IMR-90 (cell line): ENCODE measurements at regions not wholly inside any gene's neighbourhood (a gene's known extent, or its start where the extent isn't known, plus 50 kb on each side); places are given as distances from the start of the nearest gene placed in this dataset.

Source experiments
- ATAC-seq: fragments of 200-7000 bp; cut with Tn5 transposase; 2 replicates; pipeline ENCODE4 v1.9.1; 2020; ENCODE audit warnings: low read depth, mild to moderate bottlenecking, moderate library complexity
- BruUV-seq: library from RNA; stranded (reverse); fragments of 400-500 nt; replicated peaks from 2 replicates; lab custom pipeline; 2021; lab: Mats Ljungman, UMichigan
- CTCF ChIA-PET: fragments of 300-600 bp; formaldehyde crosslinking; extraction: SDS; loops from one replicate; lab custom pipeline; 2021; ENCODE audit warnings: antibody characterized with exemption; lab: Yijun Ruan, JAX
- POLR2A ChIA-PET: fragments of 300-600 bp; sonication (Branson Sonifier 250); formaldehyde crosslinking; loops from one replicate; lab custom pipeline; 2022; ENCODE audit warnings: antibody characterized with exemption; ENCODE audit not compliant: unreplicated experiment; lab: Charles Lee
- DNase-seq: peaks from one replicate; pipeline ENCODE4 v3.0.0; 2013
- H2AFZ ChIP-seq: replicated peaks from 2 replicates; pipeline ENCODE3; 2013; ENCODE audit warnings: low read length, mild to moderate bottlenecking; ENCODE audit not compliant: poor library complexity
- H2AK5ac ChIP-seq: 2 replicates; pipeline ENCODE4 v1.6.1; 2013; ENCODE audit warnings: low read depth, low read length, inconsistent platforms
- H2AK9ac ChIP-seq: replicated peaks from 2 replicates; pipeline ENCODE3; 2013; ENCODE audit warnings: mild to moderate bottlenecking, low read depth, low read length, moderate library complexity; ENCODE audit not compliant: poor library complexity
- H2BK120ac ChIP-seq: 2 replicates; pipeline ENCODE4 v1.6.1; 2013; ENCODE audit warnings: low read depth, low read length, inconsistent platforms
- H2BK15ac ChIP-seq: 3 replicates; pipeline ENCODE4 v1.6.1; 2013; ENCODE audit warnings: low read depth, low read length, inconsistent platforms
- H2BK20ac ChIP-seq: 2 replicates; pipeline ENCODE4 v1.6.1; 2013; ENCODE audit warnings: low read depth, mild to moderate bottlenecking, inconsistent platforms, low read length, moderate library complexity
- H2BK5ac ChIP-seq: 2 replicates; pipeline ENCODE4 v1.6.1; 2013; ENCODE audit warnings: mild to moderate bottlenecking, low read depth, low read length, inconsistent platforms; ENCODE audit not compliant: poor library complexity, severe bottlenecking
- H3K14ac ChIP-seq: replicated peaks from 2 replicates; pipeline ENCODE4 v1.6.1; 2013; ENCODE audit warnings: low read depth, low read length, inconsistent platforms
- H3K18ac ChIP-seq: 2 replicates; pipeline ENCODE4 v1.6.1; 2013; ENCODE audit warnings: low read depth, low read length, control low read depth
- H3K23ac ChIP-seq: 2 replicates; pipeline ENCODE4 v1.6.1; 2013; ENCODE audit warnings: low read depth, low read length, inconsistent platforms
- H3K27ac ChIP-seq: 2 replicates; pipeline ENCODE4 v1.5.1; 2013; ENCODE audit warnings: mild to moderate bottlenecking, control low read depth, low read length; ENCODE audit not compliant: insufficient read depth
- H3K27me3 ChIP-seq: 2 replicates; pipeline ENCODE4 v1.6.1; 2013; ENCODE audit warnings: low read length; ENCODE audit not compliant: control insufficient read depth, insufficient read depth
- H3K36me3 ChIP-seq: 2 replicates; pipeline ENCODE4 v1.6.1; 2013; ENCODE audit warnings: low read length, mixed read lengths; ENCODE audit not compliant: control insufficient read depth, insufficient read depth
- H3K4ac ChIP-seq: 2 replicates; pipeline ENCODE4 v1.6.1; 2013; ENCODE audit warnings: low read depth, low read length, inconsistent platforms
- H3K4me1 ChIP-seq: 2 replicates; pipeline ENCODE4 v1.6.1; 2013; ENCODE audit warnings: low read length, mixed read lengths; ENCODE audit not compliant: control insufficient read depth, insufficient read depth
- H3K4me2 ChIP-seq: 2 replicates; pipeline ENCODE4 v1.6.1; 2013; ENCODE audit warnings: low read depth, mild to moderate bottlenecking, control low read depth, low read length, moderate library complexity
- H3K4me3 ChIP-seq: 2 replicates; pipeline ENCODE4 v1.5.1; 2013; ENCODE audit warnings: low read depth, mild to moderate bottlenecking, control low read depth, low read length, moderate library complexity; ENCODE audit not compliant: insufficient read depth
- H3K56ac ChIP-seq: 2 replicates; pipeline ENCODE4 v1.6.1; 2013; ENCODE audit warnings: low read length, inconsistent platforms; ENCODE audit not compliant: insufficient read depth; ENCODE audit errors: extremely low read depth
- H3K79me1 ChIP-seq, 2 experiments: 2 replicates each; pipeline ENCODE4 v1.6.1; 2013; ENCODE audit warnings: low read length in 2 of 2, inconsistent platforms in 1 of 2, low read depth in 1 of 2
- H3K9ac ChIP-seq: 2 replicates; pipeline ENCODE4 v1.6.1; 2013; ENCODE audit warnings: low read depth, low read length, control low read depth
- H3K9me1 ChIP-seq: 2 replicates; pipeline ENCODE4 v1.6.1; 2013; ENCODE audit warnings: low read length, inconsistent platforms; ENCODE audit not compliant: insufficient read depth
- H3K9me3 ChIP-seq: 2 replicates; pipeline ENCODE4 v1.6.1; 2013; ENCODE audit warnings: low read length; ENCODE audit not compliant: control insufficient read depth, insufficient read depth
- H4K20me1 ChIP-seq: 2 replicates; pipeline ENCODE4 v1.6.1; 2013; ENCODE audit warnings: low read length, inconsistent platforms; ENCODE audit not compliant: insufficient read depth
- H4K5ac ChIP-seq: 2 replicates; pipeline ENCODE4 v1.6.1; 2013; ENCODE audit warnings: mild to moderate bottlenecking, low read depth, low read length, control low read depth
- H4K8ac ChIP-seq, 2 experiments: 2 replicates each; pipeline ENCODE4 v1.6.1; 2013; ENCODE audit warnings: low read depth in 2 of 2, low read length in 2 of 2, control low read depth in 1 of 2, inconsistent platforms in 1 of 2
- H4K91ac ChIP-seq: 2 replicates; pipeline ENCODE4 v1.6.1; 2013; ENCODE audit warnings: low read depth, low read length, inconsistent platforms; ENCODE audit not compliant: insufficient read depth
- BHLHE40 ChIP-seq: fragments of 150-350 bp; IDR thresholded peaks from 2 replicates; pipeline ENCODE4 v1.6.1; 2016; ENCODE audit warnings: mild to moderate bottlenecking, low read depth, low read length
- CHD1 ChIP-seq: IDR thresholded peaks from 2 replicates; pipeline ENCODE4 v1.6.1; 2012; ENCODE audit warnings: low read depth, low read length, improper control_type of control experiment
- ELK1 ChIP-seq: fragments of 150-350 bp; IDR thresholded peaks from 2 replicates; pipeline ENCODE4 v1.6.1; 2016; ENCODE audit warnings: low read depth, mild to moderate bottlenecking, low read length, moderate library complexity, borderline replicate concordance
- FOS ChIP-seq: fragments of 150-350 bp; IDR thresholded peaks from 2 replicates; pipeline ENCODE4 v1.6.1; 2016; ENCODE audit warnings: low read depth, low read length
- MAFK ChIP-seq: IDR thresholded peaks from 2 replicates; pipeline ENCODE4 v1.6.1; 2012; ENCODE audit warnings: low read depth, low read length, improper control_type of control experiment
- MAZ ChIP-seq: IDR thresholded peaks from 2 replicates; pipeline ENCODE4 v1.6.1; 2012; ENCODE audit warnings: low read depth, mild to moderate bottlenecking, low read length, improper control_type of control experiment, moderate library complexity, borderline replicate concordance
- MXI1 ChIP-seq: IDR thresholded peaks from 2 replicates; pipeline ENCODE4 v1.6.1; 2012; ENCODE audit warnings: low read depth, mild to moderate bottlenecking, low read length, moderate library complexity, borderline replicate concordance
- NFE2L2 ChIP-seq: fragments of 150-350 bp; IDR thresholded peaks from 2 replicates; pipeline ENCODE4 v1.6.1; 2016; ENCODE audit warnings: low read depth, mild to moderate bottlenecking, low read length
- POLR2A ChIP-seq: IDR thresholded peaks from 2 replicates; pipeline ENCODE4 v1.6.1; 2012; ENCODE audit warnings: mild to moderate bottlenecking, low read depth, low read length
- RCOR1 ChIP-seq: IDR thresholded peaks from 2 replicates; pipeline ENCODE4 v1.6.1; 2012; ENCODE audit warnings: mild to moderate bottlenecking, low read length, improper control_type of control experiment; ENCODE audit not compliant: insufficient replicate concordance
- RFX5 ChIP-seq: IDR thresholded peaks from 2 replicates; pipeline ENCODE4 v1.8.0; 2012; ENCODE audit warnings: low read depth, mild to moderate bottlenecking, low read length, moderate library complexity
- WGBS, 2 experiments: methylation state at CpG; one replicate each; pipeline versions ENCODE4 v1.1.5 to v1.1.7; 2013; ENCODE audit warnings: missing lambda C conversion rate in 2 of 2; ENCODE audit not compliant: insufficient read length in 1 of 2; ENCODE audit errors: extremely low coverage in 2 of 2; 5-methylcytosine and 5-hydroxymethylcytosine counted together
- dilution Hi-C: fragments of 300-500 bp; cut with HindIII; formaldehyde crosslinking; loops from one replicate; pipeline ENCODE4 v1.14.3; 2018; ENCODE audit warnings: low sequenced_read_pairs; ENCODE audit not compliant: unreplicated experiment
- in situ Hi-C: fragments of 300-500 bp; cut with MboI; formaldehyde crosslinking; loops from 3 replicates; pipeline ENCODE4 v1.14.3; 2019; ENCODE audit warnings: low sequenced_read_pairs, inconsistent platforms, mixed read lengths
- intact Hi-C: fragments of 100-400 bp; cut with micrococcal nuclease; formaldehyde crosslinking; loops from 2 replicates; pipeline ENCODE4 v1.10.0; 2022
- TF ChIP-seq, protein P1 (sequence below): fragments of 150-350 bp; IDR thresholded peaks from 2 replicates; pipeline ENCODE4 v1.6.1; 2017; ENCODE audit warnings: mild to moderate bottlenecking, antibody characterized with exemption, low read length, low read depth
- TF ChIP-seq, protein P2 (sequence below): conservative IDR thresholded peaks from 2 replicates; pipeline ENCODE4 v1.5.1; 2012; ENCODE audit warnings: mild to moderate bottlenecking, low read depth, low read length, improper control_type of control experiment

DNA sequence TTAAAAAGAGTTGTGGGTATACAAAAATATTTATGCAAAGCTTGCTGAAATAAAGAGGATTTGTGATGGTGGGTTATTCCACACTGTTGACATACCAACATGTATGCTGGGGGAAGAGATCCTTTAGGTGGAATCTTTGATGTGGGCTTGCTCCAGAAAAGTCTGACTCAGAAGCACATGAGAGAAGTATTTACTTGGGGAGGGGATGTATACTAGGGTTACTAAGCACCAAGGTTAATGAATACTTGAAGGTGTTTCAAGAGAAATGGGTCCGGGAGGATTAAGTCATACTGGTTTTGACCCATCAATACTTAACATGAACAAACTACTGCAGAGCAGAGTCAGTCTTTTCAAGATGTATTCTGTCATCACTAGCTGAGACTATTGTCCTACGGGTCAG is 316.4 kb upstream of the GRIN3A start:
- dilution Hi-C loops: no loop called here

More for the DNA sequence above, 316.4 kb upstream of the GRIN3A start:
- no peak overlapping the region for H3K27ac ChIP-seq
- H2BK20ac ChIP-seq: no peak overlapping the region
- no TSS peak for BruUV-seq
- H3K79me1 ChIP-seq: no peaks in the 10 kb centered on the region
- H3K27me3 ChIP-seq: no peaks in the 10 kb centered on the region
- WGBS, 2 experiments: no CpG with 5 or more reads among the region's 2 CpGs
- no peak overlapping the region for H2AK9ac ChIP-seq
- ATAC-seq (no peak), DNase-seq (no peak)
- CTCF ChIA-PET: no interaction called here
- H2BK120ac ChIP-seq: no peak overlapping the region
- TF ChIP-seq NFE2L2: no peak
- no peak for TF ChIP-seq MAZ
- TF ChIP-seq FOS: no peak
- no peak for TF ChIP-seq POLR2A
- no peak for TF ChIP-seq CHD1
- TF ChIP-seq BHLHE40: no peak
- no peak for TF ChIP-seq ELK1
- no peak for TF ChIP-seq MXI1
- no peak for TF ChIP-seq MAFK
- TF ChIP-seq, protein P1, sequence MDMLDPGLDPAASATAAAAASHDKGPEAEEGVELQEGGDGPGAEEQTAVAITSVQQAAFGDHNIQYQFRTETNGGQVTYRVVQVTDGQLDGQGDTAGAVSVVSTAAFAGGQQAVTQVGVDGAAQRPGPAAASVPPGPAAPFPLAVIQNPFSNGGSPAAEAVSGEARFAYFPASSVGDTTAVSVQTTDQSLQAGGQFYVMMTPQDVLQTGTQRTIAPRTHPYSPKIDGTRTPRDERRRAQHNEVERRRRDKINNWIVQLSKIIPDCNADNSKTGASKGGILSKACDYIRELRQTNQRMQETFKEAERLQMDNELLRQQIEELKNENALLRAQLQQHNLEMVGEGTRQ: no peak
- TF ChIP-seq RCOR1: no peak
- TF ChIP-seq, protein P2, sequence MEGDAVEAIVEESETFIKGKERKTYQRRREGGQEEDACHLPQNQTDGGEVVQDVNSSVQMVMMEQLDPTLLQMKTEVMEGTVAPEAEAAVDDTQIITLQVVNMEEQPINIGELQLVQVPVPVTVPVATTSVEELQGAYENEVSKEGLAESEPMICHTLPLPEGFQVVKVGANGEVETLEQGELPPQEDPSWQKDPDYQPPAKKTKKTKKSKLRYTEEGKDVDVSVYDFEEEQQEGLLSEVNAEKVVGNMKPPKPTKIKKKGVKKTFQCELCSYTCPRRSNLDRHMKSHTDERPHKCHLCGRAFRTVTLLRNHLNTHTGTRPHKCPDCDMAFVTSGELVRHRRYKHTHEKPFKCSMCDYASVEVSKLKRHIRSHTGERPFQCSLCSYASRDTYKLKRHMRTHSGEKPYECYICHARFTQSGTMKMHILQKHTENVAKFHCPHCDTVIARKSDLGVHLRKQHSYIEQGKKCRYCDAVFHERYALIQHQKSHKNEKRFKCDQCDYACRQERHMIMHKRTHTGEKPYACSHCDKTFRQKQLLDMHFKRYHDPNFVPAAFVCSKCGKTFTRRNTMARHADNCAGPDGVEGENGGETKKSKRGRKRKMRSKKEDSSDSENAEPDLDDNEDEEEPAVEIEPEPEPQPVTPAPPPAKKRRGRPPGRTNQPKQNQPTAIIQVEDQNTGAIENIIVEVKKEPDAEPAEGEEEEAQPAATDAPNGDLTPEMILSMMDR: no peak
- no peak for TF ChIP-seq RFX5
- H3K4me3 ChIP-seq: no peak overlapping the region
- no peak overlapping the region for H3K18ac ChIP-seq
- H3K9me3 ChIP-seq: peaks cover 4% of the 10 kb centered on the region
- no peak overlapping the region for H4K91ac ChIP-seq
- no peak overlapping the region for H3K9ac ChIP-seq
- POLR2A ChIA-PET: no interaction called here
- no peaks in the 10 kb centered on the region for H4K20me1 ChIP-seq
- intact Hi-C loops (no loop called here), in situ Hi-C loops (no loop called here)
- H2BK5ac ChIP-seq: no peak overlapping the region
- no peak overlapping the region for H3K4me2 ChIP-seq
- no peak overlapping the region for H3K23ac ChIP-seq
- no peak overlapping the region for H2AFZ ChIP-seq
- no peak overlapping the region for H2BK15ac ChIP-seq
- no peak overlapping the region for H3K14ac ChIP-seq
- no peaks in the 10 kb centered on the region for H3K36me3 ChIP-seq
- H4K8ac ChIP-seq: no peak overlapping the region
- no peak overlapping the region for H4K5ac ChIP-seq
- H3K4ac ChIP-seq: no peak overlapping the region
- no peak overlapping the region for H3K56ac ChIP-seq
- H3K4me1 ChIP-seq: no peaks in the 10 kb centered on the region
- no peaks in the 10 kb centered on the region for H3K9me1 ChIP-seq
- no peak overlapping the region for H2AK5ac ChIP-seq
